C4-2B (cell line): ENCODE measurements at regions not wholly inside any gene's neighbourhood (a gene's known extent, or its start where the extent isn't known, plus 50 kb on each side); places are given as distances from the start of the nearest gene placed in this dataset.

Experiments used
- ZFX ChIP-seq: fragments of 450-650 bp; IDR thresholded peaks from 2 replicates; pipeline ENCODE4 v1.6.1; 2017
- TF ChIP-seq, protein P1 (sequence below): fragments of 450-650 bp; conservative IDR thresholded peaks from 2 replicates; pipeline ENCODE4 v1.5.1; 2017; ENCODE audit warnings: mild to moderate bottlenecking

DNA sequence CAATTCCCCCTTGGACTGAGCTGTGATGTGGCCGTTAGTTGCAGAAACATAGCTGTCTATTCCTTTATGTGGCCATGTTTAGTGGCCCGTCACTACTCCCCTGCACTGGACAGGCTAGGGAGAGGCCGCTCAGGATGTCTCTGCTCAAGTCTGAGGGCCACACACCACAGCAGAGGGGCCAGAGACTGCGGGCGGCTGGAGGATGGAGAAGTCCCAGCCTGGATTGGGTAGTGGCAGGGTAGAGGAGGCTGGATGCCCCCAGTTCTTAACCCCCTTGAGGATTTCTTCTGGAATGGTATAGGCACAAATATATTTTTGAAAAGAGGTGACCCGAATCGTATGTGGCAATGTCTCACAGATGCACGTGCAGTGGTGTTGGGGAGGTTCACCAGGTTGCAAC, 116.4 kb upstream of the B3GAT1 start:
- TF ChIP-seq, protein P1, sequence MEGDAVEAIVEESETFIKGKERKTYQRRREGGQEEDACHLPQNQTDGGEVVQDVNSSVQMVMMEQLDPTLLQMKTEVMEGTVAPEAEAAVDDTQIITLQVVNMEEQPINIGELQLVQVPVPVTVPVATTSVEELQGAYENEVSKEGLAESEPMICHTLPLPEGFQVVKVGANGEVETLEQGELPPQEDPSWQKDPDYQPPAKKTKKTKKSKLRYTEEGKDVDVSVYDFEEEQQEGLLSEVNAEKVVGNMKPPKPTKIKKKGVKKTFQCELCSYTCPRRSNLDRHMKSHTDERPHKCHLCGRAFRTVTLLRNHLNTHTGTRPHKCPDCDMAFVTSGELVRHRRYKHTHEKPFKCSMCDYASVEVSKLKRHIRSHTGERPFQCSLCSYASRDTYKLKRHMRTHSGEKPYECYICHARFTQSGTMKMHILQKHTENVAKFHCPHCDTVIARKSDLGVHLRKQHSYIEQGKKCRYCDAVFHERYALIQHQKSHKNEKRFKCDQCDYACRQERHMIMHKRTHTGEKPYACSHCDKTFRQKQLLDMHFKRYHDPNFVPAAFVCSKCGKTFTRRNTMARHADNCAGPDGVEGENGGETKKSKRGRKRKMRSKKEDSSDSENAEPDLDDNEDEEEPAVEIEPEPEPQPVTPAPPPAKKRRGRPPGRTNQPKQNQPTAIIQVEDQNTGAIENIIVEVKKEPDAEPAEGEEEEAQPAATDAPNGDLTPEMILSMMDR, result no peak
- no peak for TF ChIP-seq ZFX
